ENCODE measurements at regions not wholly inside any gene's neighbourhood (a gene's known extent, or its start where the extent isn't known, plus 50 kb on each side); places are given as distances from the start of the nearest gene placed in this dataset.
A peak's percentile ranks its signal among the peaks of the same experiment; 100 is the strongest.

DNA sequence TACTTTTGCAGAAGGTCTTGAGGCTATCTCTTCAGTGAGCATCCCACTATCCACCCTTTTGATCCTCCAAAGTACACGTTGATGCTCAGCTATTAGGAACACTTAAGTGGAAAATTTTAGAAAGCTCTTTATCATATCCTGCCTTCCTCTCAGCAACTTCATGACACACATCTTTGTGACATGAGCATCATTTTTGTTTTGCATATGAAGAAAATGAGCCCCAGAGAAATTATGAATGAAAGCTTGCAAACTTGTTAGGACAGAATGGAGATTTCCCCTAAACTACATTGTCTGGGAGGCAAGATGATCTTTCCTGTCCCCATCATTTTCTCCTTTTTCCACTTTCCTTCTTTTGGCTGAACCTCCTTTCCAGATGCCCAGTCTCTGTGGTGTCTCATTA is 239.4 kb upstream of the PIK3R1 start:
- Mint-ChIP-seq H3K4me3 (no peak overlapping the region), H3K9me3 (no peaks in the 10 kb centered on the region), H3K36me3 (no peaks in the 10 kb centered on the region), H3K27ac (peak overlapping the region in 1 of 6 donors; percentile 54), H3K4me1 (peaks cover 0 to 7% (median 5%) of the 10 kb centered on the region in 3 donors), H3K27me3 (no peaks in the 10 kb centered on the region)
- no peak for ATAC-seq (ENCODE audit: low read depth in 2 of 2)
- no peak for DNase-seq

DNA sequence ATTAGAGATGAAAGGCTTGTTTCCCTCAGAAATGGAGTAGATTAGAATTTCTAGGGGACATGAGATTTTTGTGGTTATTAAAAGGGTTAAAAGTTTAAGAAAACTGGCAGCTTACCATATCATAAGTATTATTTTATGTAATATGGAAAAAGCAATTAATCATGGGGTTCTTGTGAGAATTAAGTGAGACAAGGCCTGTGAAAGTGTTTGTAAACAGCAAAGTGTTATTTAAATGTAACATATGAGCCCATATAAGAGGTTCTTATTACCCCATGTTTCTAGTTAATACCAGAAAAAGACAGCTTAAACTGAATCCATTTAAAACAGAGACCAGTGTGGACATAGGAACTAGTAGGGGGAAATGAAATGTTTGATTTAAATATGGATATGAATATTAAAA is 241.1 kb upstream of the PIK3R1 start:
- H3K4me1 Mint-ChIP-seq, result peaks cover 0 to 7% (median 5%) of the 10 kb centered on the region in 3 donors
- no peak overlapping the region for H3K27ac Mint-ChIP-seq
- H3K4me3 Mint-ChIP-seq, result no peak overlapping the region
- no peaks in the 10 kb centered on the region for H3K27me3 Mint-ChIP-seq
- DNase-seq, result no peak
- no peaks in the 10 kb centered on the region for H3K9me3 Mint-ChIP-seq
- no peaks in the 10 kb centered on the region for H3K36me3 Mint-ChIP-seq
- no peak for ATAC-seq (ENCODE audit: low read depth in 2 of 2)

DNA sequence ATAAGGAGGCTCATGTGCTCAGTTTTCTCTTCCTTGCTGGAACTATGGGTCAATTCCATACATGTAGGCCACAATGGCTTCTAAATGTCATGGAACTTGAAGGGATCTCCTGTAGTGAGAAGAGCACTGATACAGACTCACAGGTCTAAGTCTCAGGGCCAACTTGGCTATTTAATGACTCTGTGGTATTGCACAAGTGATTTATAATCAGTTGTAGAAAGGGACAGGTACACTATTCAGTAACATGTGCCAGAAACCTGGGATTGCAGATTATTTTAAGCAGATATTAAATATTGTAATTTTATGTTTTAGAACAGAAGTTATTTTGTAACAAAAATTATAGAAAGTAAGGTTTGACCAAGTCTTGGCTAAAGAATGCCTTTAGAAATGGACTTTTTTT is 241.5 kb upstream of the PIK3R1 start:
- DNase-seq (no peak), ATAC-seq (ENCODE audit: low read depth in 2 of 2) (no peak)
- H3K27ac Mint-ChIP-seq, result no peak overlapping the region
- H3K4me3 Mint-ChIP-seq, result no peak overlapping the region
- peaks cover 0 to 7% (median 5%) of the 10 kb centered on the region in 3 donors for H3K4me1 Mint-ChIP-seq
- H3K36me3 Mint-ChIP-seq, result no peaks in the 10 kb centered on the region
- H3K9me3 Mint-ChIP-seq, result no peaks in the 10 kb centered on the region
- H3K27me3 Mint-ChIP-seq, result no peaks in the 10 kb centered on the region

DNA sequence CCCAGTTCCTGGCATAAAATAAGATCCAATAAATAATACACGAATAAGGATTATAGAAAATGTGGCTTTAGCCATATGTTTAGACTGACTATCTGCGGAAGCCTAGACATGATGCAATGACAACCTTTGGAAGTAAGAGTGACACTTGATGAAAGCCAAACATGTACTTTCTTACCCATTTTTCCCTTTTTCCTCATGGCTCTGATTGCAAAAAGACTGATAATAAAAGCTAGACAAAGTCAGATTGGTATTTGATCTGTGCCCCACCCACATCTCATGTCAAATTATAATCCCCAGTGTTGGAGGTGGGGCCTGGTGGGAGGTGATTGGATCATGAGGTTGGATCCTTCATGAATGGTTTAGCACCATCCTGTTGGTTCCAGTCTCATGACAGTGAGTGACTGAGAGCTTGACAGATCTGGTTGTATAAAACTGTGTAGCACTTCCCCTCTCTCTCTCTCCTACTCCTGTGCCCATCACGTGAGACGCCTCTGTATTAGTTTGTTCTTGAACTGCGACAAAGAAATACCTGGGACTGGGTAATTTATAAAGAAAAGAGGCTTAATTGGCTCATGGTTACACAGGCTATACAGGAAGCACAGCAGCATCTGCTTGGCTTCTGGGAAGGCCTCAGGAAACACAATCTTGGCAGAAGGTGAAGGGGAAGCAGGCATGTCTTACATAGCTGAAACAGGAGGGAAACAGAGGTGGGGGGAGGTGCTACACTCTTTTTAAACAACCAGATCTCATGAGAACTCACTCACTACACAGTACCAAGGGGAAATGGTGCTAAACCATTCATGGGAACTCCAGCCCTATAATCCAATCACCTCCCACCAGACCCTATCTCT is 243.4 kb upstream of the PIK3R1 start:
- DNase-seq (no peak), ATAC-seq (ENCODE audit: low read depth in 2 of 2) (no peak)
- Mint-ChIP-seq H3K4me3 (no peak overlapping the region), H3K27me3 (no peaks in the 10 kb centered on the region), H3K9me3 (no peaks in the 10 kb centered on the region), H3K36me3 (no peaks in the 10 kb centered on the region), H3K4me1 (peaks cover 0 to 7% (median under 1%) of the 10 kb centered on the region in 3 donors), H3K27ac (peak overlapping the region in 1 of 6 donors; percentile 42)

DNA sequence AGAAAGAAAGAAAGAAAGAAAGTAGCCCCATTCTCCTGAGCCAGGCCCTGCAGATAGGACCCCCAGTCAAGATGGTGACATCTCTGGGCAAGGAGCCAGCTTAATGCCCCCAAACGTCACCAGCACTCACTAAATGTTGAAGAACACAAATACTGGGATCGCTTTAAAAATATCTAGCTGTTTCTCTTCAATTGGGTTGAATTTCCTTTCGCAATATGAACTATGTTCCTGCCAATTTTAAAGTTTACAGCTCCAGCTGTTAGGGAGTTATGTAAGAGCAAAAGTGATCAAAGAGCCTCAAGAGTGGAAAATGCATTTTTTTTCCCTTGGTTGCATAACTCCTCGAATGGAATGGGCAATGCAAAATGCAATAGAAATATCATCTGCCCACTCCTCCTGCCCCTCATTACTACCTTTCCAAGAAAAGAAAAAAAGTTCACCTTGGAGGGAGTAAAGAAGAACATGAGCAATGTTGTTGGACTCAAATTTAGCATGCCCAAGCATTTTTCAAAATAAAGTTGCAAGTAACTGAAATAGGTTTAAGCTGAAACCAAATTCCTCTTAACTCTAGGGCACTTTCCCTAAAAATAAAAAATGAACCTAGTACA is 244.2 kb upstream of the PIK3R1 start:
- Mint-ChIP-seq H3K4me3 (no peak overlapping the region), H3K9me3 (no peaks in the 10 kb centered on the region), H3K27me3 (no peaks in the 10 kb centered on the region), H3K27ac (no peak overlapping the region), H3K4me1 (peaks cover 0 to 3% (median 0%) of the 10 kb centered on the region in 3 donors), H3K36me3 (no peaks in the 10 kb centered on the region)
- DNase-seq, result no peak
- ATAC-seq (ENCODE audit: low read depth in 2 of 2), result no peak

DNA sequence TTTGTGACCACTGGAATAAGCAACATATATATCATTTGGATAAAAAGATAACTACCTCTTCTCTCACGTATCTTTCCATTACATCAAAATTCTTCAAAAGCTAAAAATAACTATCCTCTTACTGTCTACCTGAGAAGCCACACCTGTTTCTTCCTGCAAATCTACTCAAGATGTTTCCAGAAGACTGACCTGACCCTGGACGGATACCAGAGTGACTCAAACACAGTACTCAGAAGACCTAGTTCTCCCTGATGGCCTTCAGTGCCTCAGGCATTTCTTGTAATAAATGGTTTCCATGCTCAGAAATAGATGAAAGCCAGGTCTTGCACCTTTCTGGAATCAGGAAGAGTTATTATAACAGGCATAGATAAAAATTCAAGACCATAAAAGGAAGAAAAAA is 245.9 kb upstream of the PIK3R1 start:
- peaks cover 0 to 3% (median 0%) of the 10 kb centered on the region in 3 donors for H3K4me1 Mint-ChIP-seq
- H3K4me3 Mint-ChIP-seq, result no peak overlapping the region
- H3K27ac Mint-ChIP-seq, result no peak overlapping the region
- H3K9me3 Mint-ChIP-seq, result no peaks in the 10 kb centered on the region
- ATAC-seq (ENCODE audit: low read depth in 2 of 2) (no peak), DNase-seq (no peak)
- no peaks in the 10 kb centered on the region for H3K27me3 Mint-ChIP-seq
- no peaks in the 10 kb centered on the region for H3K36me3 Mint-ChIP-seq

DNA sequence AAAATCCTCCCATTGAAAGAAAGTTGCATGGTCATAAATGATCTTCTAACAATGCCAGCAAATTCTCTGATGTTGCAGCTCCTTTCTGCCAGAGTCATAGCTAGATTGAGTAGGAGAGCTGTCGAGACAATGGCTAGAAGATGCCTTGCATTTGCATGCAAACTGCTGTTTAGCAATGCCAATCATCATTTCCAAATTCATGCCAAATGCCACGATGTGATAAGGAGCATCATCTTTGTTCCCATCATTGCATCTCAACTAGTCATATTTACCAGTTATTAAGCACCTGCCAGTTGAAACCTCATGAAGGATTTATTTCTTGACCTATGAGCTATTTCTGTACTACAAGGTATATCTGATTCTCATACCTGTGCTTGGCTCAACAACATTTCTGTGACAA is 246.4 kb upstream of the PIK3R1 start:
- H3K4me1 Mint-ChIP-seq, result peaks cover 0 to 3% (median 0%) of the 10 kb centered on the region in 3 donors
- H3K27me3 Mint-ChIP-seq, result no peaks in the 10 kb centered on the region
- ATAC-seq (ENCODE audit: low read depth in 2 of 2) (no peak), DNase-seq (no peak)
- H3K36me3 Mint-ChIP-seq, result no peaks in the 10 kb centered on the region
- H3K27ac Mint-ChIP-seq, result no peak overlapping the region
- H3K4me3 Mint-ChIP-seq, result no peak overlapping the region
- H3K9me3 Mint-ChIP-seq, result no peaks in the 10 kb centered on the region

DNA sequence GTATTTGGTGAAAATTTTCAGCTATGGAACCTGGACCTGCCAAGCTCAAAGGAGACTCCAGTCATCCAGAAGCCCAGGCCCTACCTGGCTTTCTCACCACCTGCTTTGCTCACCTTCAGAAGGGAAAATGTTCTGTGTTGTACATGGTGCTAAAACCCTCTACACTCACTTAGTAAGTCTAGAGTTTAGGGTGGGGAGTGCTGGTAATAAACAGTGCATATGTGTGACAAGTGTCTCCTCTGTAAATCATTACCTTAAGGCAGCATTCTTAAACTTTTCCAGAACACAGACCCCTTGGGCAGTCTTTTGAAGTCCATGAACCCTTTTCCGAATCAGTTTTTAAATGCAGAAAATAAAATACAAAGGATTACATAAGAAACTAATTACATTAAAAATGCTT is 248.8 kb upstream of the PIK3R1 start:
- Mint-ChIP-seq H3K27ac (no peak overlapping the region), H3K9me3 (no peaks in the 10 kb centered on the region), H3K36me3 (no peaks in the 10 kb centered on the region), H3K4me1 (no peaks in the 10 kb centered on the region), H3K27me3 (no peaks in the 10 kb centered on the region), H3K4me3 (no peak overlapping the region)
- DNase-seq (no peak), ATAC-seq (ENCODE audit: low read depth in 2 of 2) (no peak)

DNA sequence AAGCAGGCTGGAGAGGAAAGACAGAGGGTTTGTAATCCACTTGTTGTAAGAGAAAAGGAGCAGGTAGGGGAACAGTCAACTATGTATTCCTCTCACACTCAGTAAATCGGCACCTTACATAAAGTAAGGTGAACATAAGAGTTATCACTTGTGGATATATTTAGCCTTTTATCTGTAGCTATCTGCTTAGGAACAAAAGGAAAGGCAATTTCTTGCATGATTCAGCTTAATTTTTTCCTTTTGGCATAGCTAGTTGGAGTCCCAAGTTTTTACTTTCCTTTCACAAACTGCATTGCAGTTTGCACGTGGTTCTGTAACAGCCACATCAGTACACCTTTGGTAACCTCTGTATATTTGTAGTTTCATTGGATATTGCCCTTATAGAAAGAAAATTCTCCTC is 250.9 kb upstream of the PIK3R1 start:
- H3K27me3 Mint-ChIP-seq, result no peaks in the 10 kb centered on the region
- peak overlapping the region in 1 of 6 donors; percentile 78 for H3K27ac Mint-ChIP-seq

DNA sequence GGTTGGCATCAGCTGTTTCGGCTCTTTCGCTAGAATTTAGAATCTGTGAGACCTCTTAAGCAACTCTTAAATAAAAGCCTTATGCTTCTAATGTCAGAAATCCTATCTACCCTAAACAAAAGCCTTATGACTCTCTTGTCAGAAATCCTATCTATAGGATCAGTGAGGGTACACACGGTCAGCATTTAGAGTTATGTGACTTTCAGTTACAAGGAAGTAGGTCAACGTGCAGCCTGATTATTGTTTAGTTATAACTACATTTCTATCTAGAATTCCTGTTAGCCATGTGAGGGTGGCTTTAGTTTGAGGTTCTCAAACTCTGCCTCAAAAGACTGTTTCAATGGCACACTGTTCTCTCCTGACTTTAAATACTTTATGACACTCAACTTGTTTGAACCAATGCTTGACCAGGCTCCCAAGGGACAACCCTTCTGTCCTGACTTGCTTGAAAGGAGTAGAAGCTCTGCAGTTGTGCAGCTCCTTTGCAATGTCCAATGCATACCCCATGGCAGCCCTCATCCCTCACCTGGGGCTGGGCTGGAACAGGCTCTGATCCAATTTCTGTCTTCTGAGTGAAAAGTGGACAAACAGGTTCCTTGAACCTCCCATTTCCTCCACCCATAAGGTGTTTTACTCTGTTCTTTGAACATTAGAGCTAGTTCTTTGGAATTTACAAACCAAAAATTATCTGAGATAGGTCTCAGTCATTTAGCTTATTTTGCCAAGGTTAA is 251.6 kb upstream of the PIK3R1 start:
- no peak overlapping the region for H3K4me3 Mint-ChIP-seq
- ATAC-seq (ENCODE audit: low read depth in 2 of 2), result no peak
- H3K27ac Mint-ChIP-seq, result peak overlapping the region in 1 of 6 donors; percentile 78
- no peak for DNase-seq
- no peaks in the 10 kb centered on the region for H3K9me3 Mint-ChIP-seq
- no peaks in the 10 kb centered on the region for H3K4me1 Mint-ChIP-seq
- no peaks in the 10 kb centered on the region for H3K36me3 Mint-ChIP-seq
- H3K27me3 Mint-ChIP-seq, result peaks cover 4 to 5% (median 4%) of the 10 kb centered on the region in 3 donors

More for the DNA sequence above, 250.9 kb upstream of the PIK3R1 start:
- Mint-ChIP-seq H3K9me3 (no peaks in the 10 kb centered on the region), H3K4me1 (no peaks in the 10 kb centered on the region), H3K36me3 (no peaks in the 10 kb centered on the region), H3K4me3 (no peak overlapping the region)
- ATAC-seq (ENCODE audit: low read depth in 2 of 2) (no peak), DNase-seq (no peak)

DNA sequence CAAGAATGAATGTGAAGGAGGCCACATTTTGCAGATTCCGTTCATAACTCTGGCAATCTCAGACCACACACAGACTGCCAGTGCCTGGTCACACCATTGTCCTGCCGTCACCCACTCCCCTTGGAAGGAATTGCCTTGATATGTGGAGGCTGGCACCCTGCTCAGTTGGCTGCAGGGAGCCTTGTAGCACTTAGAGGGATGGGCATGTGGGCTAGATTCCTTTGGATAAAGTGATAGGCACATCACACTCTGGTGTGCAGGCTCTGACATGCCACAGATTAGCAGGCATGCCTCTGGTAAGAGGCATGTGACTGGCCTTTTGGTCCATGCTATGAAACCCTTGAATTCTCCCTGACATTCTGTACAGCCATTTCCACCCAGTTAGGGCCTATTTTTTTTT is 254.6 kb upstream of the PIK3R1 start:
- no peak overlapping the region for H3K27ac Mint-ChIP-seq
- H3K36me3 Mint-ChIP-seq, result no peaks in the 10 kb centered on the region
- ATAC-seq (ENCODE audit: low read depth in 2 of 2), result no peak
- H3K27me3 Mint-ChIP-seq, result peaks cover 5 to 14% (median 6%) of the 10 kb centered on the region in 3 donors
- no peaks in the 10 kb centered on the region for H3K4me1 Mint-ChIP-seq
- DNase-seq, result no peak
- H3K4me3 Mint-ChIP-seq, result no peak overlapping the region
- H3K9me3 Mint-ChIP-seq, result no peaks in the 10 kb centered on the region

DNA sequence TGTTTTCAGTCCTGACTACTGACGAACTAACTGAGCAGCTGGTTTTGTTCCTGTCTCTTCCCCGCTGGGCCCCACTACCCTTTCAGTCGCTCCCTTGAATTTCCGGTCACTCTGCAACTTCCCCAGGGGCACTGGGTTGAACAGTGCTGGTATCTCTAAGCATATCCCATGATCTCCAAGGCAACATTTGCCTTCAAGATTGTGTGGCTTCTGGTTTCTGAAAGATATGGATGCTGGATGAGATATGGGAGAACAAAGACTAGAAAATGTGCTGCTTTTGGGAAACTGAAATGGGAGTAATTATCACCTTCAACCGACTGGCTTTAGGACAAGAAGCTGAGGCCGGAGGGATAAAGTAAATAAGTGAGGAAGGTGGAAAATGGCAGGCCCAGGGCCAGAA is 258.2 kb upstream of the PIK3R1 start:
- Mint-ChIP-seq H3K27me3 (peaks cover 6 to 14% (median 11%) of the 10 kb centered on the region in 3 donors), H3K4me3 (no peak overlapping the region), H3K27ac (no peak overlapping the region), H3K36me3 (no peaks in the 10 kb centered on the region), H3K9me3 (no peaks in the 10 kb centered on the region), H3K4me1 (no peaks in the 10 kb centered on the region)
- DNase-seq (no peak), ATAC-seq (ENCODE audit: low read depth in 2 of 2) (no peak)

DNA sequence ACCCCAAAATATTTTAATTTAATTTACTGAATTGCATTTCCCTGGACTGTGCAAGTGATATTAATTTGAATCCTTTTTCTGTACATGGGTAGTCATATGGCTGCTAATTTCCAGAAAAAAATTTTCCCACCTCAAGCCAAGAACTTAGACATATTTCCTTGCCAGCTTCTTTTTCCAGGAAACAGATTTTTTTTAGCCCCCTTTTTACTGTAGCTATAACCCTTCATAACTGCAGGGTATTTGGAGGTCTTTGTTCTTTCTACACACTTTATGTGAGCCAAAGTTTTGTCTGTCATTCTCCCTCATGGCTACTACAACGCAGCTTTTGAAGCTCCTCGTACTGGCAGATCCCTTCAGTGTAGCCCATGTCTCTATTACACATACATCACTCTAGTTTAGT is 261.2 kb upstream of the PIK3R1 start:
- DNase-seq (no peak), ATAC-seq (ENCODE audit: low read depth in 2 of 2) (no peak)

DNA sequence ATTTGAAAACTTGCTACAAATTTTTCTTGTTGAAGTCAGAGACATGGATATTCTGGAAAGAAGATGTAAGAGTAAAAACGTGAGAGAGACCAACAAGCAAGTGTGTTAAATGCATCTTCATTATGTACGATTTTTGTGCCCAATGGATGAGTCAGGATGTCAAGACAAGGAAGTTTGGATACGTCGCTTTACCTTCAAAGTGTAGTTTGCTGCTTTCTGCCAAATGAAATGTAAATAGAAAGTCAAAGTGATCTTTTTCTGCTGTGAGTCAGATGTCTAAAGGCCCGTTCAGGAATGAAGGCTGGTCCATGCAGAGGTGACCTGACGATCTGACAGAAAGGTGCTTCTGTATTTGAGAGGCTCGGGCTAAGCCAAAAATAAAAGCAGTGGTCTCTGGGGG is 273.1 kb upstream of the PIK3R1 start:
- Mint-ChIP-seq H3K27me3 (no peaks in the 10 kb centered on the region), H3K36me3 (peaks cover 0 to under 1% of the 10 kb centered on the region in 2 donors), H3K4me3 (no peak overlapping the region), H3K9me3 (peaks cover 0 to 1% (median 0%) of the 10 kb centered on the region in 7 donors), H3K4me1 (no peaks in the 10 kb centered on the region), H3K27ac (peak overlapping the region in 1 of 6 donors; percentile 30)
- no peak for ATAC-seq (ENCODE audit: low read depth in 2 of 2)
- no peak for DNase-seq

More for the DNA sequence above, 261.2 kb upstream of the PIK3R1 start:
- Mint-ChIP-seq H3K4me3 (no peak overlapping the region), H3K9me3 (no peaks in the 10 kb centered on the region), H3K27me3 (peaks cover 4 to 14% (median 11%) of the 10 kb centered on the region in 3 donors), H3K27ac (no peak overlapping the region), H3K4me1 (no peaks in the 10 kb centered on the region), H3K36me3 (no peaks in the 10 kb centered on the region)

Measured in naive B cell (primary cell).